Prostate gland (tissue), 2 donors: ENCODE measurements at regions not wholly inside any gene's neighbourhood (a gene's known extent, or its start where the extent isn't known, plus 50 kb on each side); places are given as distances from the start of the nearest gene placed in this dataset.

Source experiments
- DNase-seq: peaks from one replicate; pipeline ENCODE4 v3.0.0-alpha.2; 2019; ENCODE audit warnings: low spot score
- H3K27ac ChIP-seq, 2 donors: fragments of 200-600 bp; sonication (generic); 2 replicates each; pipeline ENCODE4 v1.5.1; 2017 to 2019
- H3K27me3 ChIP-seq: fragments of 200-600 bp; sonication (generic); replicated peaks from 2 replicates; pipeline ENCODE4 v1.5.1; 2019; ENCODE audit not compliant: insufficient read depth
- H3K36me3 ChIP-seq, 2 donors: fragments of 200-600 bp; sonication (generic); 1 replicate in 1 of 2; 2 replicates in 1 of 2; pipeline versions ENCODE4 v1.5.1 to v1.8.1; 2017 to 2019
- H3K4me1 ChIP-seq: fragments of 200-600 bp; sonication (generic); replicated peaks from 2 replicates; pipeline ENCODE4 v1.5.1; 2019
- H3K4me3 ChIP-seq, 2 donors: fragments of 200-600 bp; sonication (generic); 2 replicates each; pipeline ENCODE4 v1.5.1; 2017 to 2019
- H3K9me3 ChIP-seq: fragments of 200-600 bp; sonication (generic); 2 replicates; pipeline ENCODE4 v1.5.1; 2017
- POLR2A ChIP-seq: fragments of 450-650 bp; IDR thresholded peaks from one replicate; pipeline ENCODE4 v1.6.1; 2016; ENCODE audit warnings: antibody characterized with exemption, mild to moderate bottlenecking
- POLR2AphosphoS5 ChIP-seq: sonication (generic); formaldehyde crosslinking; IDR thresholded peaks from one replicate; pipeline ENCODE4 v1.6.1; 2017; ENCODE audit warnings: antibody characterized with exemption
- WGBS: methylation state at CpG from one replicate; pipeline ENCODE4 v1.1.5; 2018; 5-methylcytosine and 5-hydroxymethylcytosine counted together
- intact Hi-C: fragments of 100-400 bp; cut with DNase I; formaldehyde crosslinking; loops from one replicate; pipeline ENCODE4 v1.14.2; 2022
- TF ChIP-seq, protein P1 (sequence below), 4 experiments: fragments of 200-600 bp in 2 of 4; fragments of 450-650 bp in 2 of 4; sonication (generic) in 2 of 4; IDR thresholded peaks; 1 replicate in 3 of 4; 2 replicates in 1 of 4; pipeline ENCODE4 v1.5.1; 2016 to 2019; ENCODE audit warnings: antibody characterized with exemption in 4 of 4, mild to moderate bottlenecking in 2 of 4, moderate library complexity in 2 of 4

GRCh38 chr11:69912911-69913451 lies 93.8 kb upstream of the FGF3 start:
- no peaks in the 10 kb centered on the region for H3K9me3 ChIP-seq
- no peak overlapping the region for H3K27ac ChIP-seq
- intact Hi-C loops, result loop anchor here (5.0 kb wide), 1 partner anchor 226 kb away; no protein-coding TSS in a partner anchor
- H3K27me3 ChIP-seq, result no peaks in the 10 kb centered on the region
- no peaks in the 10 kb centered on the region for H3K4me1 ChIP-seq
- H3K36me3 ChIP-seq, result no peaks in the 10 kb centered on the region
- WGBS, result 86% methylated on average over 6 of the region's 16 CpGs
- H3K4me3 ChIP-seq, result no peak overlapping the region
- no peak for TF ChIP-seq POLR2AphosphoS5
- TF ChIP-seq, protein P1, sequence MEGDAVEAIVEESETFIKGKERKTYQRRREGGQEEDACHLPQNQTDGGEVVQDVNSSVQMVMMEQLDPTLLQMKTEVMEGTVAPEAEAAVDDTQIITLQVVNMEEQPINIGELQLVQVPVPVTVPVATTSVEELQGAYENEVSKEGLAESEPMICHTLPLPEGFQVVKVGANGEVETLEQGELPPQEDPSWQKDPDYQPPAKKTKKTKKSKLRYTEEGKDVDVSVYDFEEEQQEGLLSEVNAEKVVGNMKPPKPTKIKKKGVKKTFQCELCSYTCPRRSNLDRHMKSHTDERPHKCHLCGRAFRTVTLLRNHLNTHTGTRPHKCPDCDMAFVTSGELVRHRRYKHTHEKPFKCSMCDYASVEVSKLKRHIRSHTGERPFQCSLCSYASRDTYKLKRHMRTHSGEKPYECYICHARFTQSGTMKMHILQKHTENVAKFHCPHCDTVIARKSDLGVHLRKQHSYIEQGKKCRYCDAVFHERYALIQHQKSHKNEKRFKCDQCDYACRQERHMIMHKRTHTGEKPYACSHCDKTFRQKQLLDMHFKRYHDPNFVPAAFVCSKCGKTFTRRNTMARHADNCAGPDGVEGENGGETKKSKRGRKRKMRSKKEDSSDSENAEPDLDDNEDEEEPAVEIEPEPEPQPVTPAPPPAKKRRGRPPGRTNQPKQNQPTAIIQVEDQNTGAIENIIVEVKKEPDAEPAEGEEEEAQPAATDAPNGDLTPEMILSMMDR (IDR thresholded peaks at IDR 0.05), result peak in 2 of 4 experiments; percentile 11 to 43
- no peak for TF ChIP-seq POLR2A
- no peak for DNase-seq

DNA sequence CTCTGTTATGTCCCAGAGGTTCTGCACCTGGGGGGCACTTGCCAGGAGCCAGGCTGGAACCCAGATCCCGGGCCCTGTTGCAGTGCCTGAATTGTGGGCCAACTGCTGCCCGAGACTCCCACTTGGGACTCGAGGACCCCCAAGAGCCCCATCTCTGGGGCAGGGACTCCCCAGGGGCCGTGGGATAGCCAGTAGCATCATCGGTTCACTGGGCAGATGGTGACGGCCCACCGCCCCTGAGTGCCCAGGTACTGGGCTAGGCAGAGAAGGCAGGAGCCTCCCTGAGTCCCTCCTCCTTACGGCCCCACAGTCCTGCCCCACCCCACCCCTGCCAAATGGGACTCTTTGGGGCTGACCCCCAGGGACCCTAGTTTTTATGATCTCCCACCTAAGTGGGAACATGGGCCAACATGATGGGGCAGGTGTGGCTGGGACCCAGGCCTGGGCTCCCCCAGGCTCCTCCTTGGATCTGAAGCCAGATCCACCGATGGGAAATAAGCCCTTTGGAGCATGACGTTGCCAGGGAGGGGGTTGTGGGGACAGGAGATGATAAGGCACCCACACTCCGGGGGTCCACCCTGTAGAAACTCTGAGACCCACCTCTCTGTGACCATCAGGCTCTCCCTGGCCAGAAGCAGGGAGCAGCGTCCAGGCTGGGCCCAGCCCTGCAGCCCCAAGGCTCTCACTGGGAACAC lies 94.5 kb upstream of the FGF3 start:
- Histone ChIP-seq H3K36me3 (no peaks in the 10 kb centered on the region), H3K4me1 (no peaks in the 10 kb centered on the region), H3K4me3 (no peak overlapping the region), H3K27ac (no peak overlapping the region), H3K27me3 (no peaks in the 10 kb centered on the region), H3K9me3 (no peaks in the 10 kb centered on the region)
- 86% methylated on average over 9 of the region's 12 CpGs for WGBS
- DNase-seq, result no peak
- intact Hi-C loops, result loop anchor here (5.0 kb wide), 1 partner anchor 226 kb away; no protein-coding TSS in a partner anchor
- no peak for TF ChIP-seq POLR2AphosphoS5
- TF ChIP-seq, protein P1 (IDR thresholded peaks at IDR 0.05), result no peak
- no peak for TF ChIP-seq POLR2A

DNA sequence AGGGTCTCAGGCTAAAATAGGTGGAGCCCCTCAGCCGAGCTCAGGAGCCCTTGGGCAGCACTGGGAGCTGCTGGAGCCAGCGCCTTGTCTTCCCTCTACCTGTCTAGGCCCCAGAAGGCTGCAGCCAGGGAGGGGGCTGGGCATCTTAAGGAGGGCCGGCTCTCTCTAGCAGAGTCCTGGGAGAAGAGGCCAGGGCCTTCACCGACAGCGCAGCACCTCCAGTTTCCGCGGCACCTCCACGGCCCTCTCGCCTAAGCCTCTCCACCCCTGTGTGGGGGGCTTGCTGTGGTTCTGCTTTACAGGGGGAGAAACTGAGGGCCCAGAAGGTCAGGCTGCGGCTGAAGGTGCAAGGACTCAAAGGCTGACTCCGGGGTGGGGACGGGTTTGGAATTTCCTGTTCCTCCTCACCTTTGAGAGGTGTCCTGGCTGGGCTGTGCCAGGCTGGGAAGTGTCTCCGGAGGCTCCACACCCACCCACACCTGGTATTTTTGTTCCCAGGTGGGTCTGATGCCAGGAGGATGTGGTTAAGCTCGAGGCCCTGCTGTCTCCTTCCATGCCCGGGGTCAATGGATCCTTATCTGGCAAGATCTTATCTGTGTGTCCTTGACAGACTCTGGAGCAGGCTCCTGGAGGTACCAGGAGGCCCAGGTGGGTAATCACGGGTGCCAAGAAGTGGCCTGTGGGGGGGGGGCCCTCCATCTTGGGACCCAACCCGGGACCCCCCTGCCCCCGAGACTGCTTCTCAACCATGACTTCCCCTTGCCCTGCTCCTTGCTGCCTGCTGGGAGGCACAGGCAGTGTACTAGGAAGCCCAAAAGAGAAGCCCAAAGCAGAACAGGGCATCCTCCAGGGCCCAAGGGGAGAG lies 95.3 kb upstream of the FGF3 start:
- H3K9me3 ChIP-seq, result no peaks in the 10 kb centered on the region
- intact Hi-C loops, result loop anchor here (5.0 kb wide), 1 partner anchor 227 kb away; no protein-coding TSS in a partner anchor
- no peaks in the 10 kb centered on the region for H3K4me1 ChIP-seq
- H3K4me3 ChIP-seq, result no peak overlapping the region
- 53% methylated on average over 18 of the region's 18 CpGs for WGBS
- H3K27me3 ChIP-seq, result no peaks in the 10 kb centered on the region
- no peaks in the 10 kb centered on the region for H3K36me3 ChIP-seq
- peak; percentile 46 for DNase-seq
- no peak for TF ChIP-seq POLR2A
- TF ChIP-seq, protein P1 (IDR thresholded peaks at IDR 0.05), result no peak
- no peak for TF ChIP-seq POLR2AphosphoS5
- H3K27ac ChIP-seq, result no peak overlapping the region

DNA sequence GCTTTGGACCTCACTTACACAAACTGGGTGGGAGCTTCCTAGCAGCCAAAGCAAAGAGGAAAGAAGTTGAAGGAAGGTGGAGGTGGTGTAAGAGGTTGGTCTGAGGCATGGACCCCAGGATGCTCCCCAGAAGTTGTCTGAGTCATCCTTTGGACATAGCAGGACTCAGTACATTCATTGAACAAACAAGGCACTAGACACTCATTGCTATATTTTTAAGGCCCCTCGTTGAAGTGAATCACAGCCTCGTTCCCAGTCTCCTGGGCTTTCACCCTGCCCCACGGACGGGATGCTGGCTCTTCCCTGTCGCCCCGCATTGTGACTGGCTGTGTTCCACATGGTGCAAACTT lies 95.9 kb upstream of the FGF3 start:
- intact Hi-C loops, result no loop called here
- no peaks in the 10 kb centered on the region for H3K9me3 ChIP-seq
- TF ChIP-seq POLR2AphosphoS5, result no peak
- TF ChIP-seq, protein P1 (IDR thresholded peaks at IDR 0.05), result no peak
- no peak for TF ChIP-seq POLR2A
- DNase-seq, result no peak
- no peak overlapping the region for H3K4me3 ChIP-seq
- no peak overlapping the region for H3K27ac ChIP-seq
- no peaks in the 10 kb centered on the region for H3K27me3 ChIP-seq
- H3K4me1 ChIP-seq, result no peaks in the 10 kb centered on the region
- WGBS, result 41% methylated on average over 6 of the region's 6 CpGs
- no peaks in the 10 kb centered on the region for H3K36me3 ChIP-seq
